Gastrocnemius medialis (tissue), 4 donors: ENCODE measurements at regions not wholly inside any gene's neighbourhood (a gene's known extent, or its start where the extent isn't known, plus 50 kb on each side); places are given as distances from the start of the nearest gene placed in this dataset.

ENCODE experiments used
- POLR2A ChIP-seq, 2 donors: fragments of 450-650 bp; IDR thresholded peaks; one replicate each; pipeline ENCODE4 v1.6.1; 2017; ENCODE audit warnings: antibody characterized with exemption in 2 of 2, mild to moderate bottlenecking in 2 of 2, moderate library complexity in 2 of 2
- TF ChIP-seq, protein P1 (sequence below), 5 experiments: fragments of 450-650 bp in 3 of 5; fragments of 200-600 bp in 2 of 5; sonication (generic) in 2 of 5; IDR thresholded peaks in 4 of 5; conservative IDR thresholded peaks in 1 of 5; 1 replicate in 4 of 5; 2 replicates in 1 of 5; pipeline ENCODE4 v1.5.1; 2016 to 2019; ENCODE audit warnings: antibody characterized with exemption in 5 of 5, mild to moderate bottlenecking in 3 of 5, moderate library complexity in 3 of 5

DNA sequence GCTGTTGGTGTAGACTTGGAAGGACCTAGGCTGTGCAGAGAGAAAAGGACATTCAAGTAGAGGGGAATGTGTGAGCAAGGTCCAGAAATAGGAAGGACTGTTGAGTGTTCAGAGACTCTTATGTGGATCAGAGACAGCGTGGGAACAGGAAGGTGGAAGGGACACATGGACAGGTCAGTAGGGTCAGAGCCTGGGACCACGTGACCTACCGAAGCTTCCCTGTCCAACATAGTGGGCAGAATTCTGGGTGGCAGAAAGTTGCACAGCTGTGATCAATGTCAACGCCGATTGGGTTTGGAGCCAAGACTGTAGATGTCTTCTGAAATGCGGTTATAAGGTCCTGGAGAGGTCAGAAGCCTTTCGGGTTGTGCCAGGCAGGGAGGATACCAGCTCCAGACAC lies 195.9 kb upstream of the MKI67 start:
- TF ChIP-seq, protein P1, sequence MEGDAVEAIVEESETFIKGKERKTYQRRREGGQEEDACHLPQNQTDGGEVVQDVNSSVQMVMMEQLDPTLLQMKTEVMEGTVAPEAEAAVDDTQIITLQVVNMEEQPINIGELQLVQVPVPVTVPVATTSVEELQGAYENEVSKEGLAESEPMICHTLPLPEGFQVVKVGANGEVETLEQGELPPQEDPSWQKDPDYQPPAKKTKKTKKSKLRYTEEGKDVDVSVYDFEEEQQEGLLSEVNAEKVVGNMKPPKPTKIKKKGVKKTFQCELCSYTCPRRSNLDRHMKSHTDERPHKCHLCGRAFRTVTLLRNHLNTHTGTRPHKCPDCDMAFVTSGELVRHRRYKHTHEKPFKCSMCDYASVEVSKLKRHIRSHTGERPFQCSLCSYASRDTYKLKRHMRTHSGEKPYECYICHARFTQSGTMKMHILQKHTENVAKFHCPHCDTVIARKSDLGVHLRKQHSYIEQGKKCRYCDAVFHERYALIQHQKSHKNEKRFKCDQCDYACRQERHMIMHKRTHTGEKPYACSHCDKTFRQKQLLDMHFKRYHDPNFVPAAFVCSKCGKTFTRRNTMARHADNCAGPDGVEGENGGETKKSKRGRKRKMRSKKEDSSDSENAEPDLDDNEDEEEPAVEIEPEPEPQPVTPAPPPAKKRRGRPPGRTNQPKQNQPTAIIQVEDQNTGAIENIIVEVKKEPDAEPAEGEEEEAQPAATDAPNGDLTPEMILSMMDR (IDR thresholded peaks at IDR 0.05 in 4 of 5, conservative IDR thresholded peaks at IDR 0.05 in 1 of 5) = no peak
- TF ChIP-seq POLR2A (IDR thresholded peaks at IDR 0.05) = no peak
